ENCODE measurements at regions not wholly inside any gene's neighbourhood (a gene's known extent, or its start where the extent isn't known, plus 50 kb on each side); places are given as distances from the start of the nearest gene placed in this dataset.

DNA sequence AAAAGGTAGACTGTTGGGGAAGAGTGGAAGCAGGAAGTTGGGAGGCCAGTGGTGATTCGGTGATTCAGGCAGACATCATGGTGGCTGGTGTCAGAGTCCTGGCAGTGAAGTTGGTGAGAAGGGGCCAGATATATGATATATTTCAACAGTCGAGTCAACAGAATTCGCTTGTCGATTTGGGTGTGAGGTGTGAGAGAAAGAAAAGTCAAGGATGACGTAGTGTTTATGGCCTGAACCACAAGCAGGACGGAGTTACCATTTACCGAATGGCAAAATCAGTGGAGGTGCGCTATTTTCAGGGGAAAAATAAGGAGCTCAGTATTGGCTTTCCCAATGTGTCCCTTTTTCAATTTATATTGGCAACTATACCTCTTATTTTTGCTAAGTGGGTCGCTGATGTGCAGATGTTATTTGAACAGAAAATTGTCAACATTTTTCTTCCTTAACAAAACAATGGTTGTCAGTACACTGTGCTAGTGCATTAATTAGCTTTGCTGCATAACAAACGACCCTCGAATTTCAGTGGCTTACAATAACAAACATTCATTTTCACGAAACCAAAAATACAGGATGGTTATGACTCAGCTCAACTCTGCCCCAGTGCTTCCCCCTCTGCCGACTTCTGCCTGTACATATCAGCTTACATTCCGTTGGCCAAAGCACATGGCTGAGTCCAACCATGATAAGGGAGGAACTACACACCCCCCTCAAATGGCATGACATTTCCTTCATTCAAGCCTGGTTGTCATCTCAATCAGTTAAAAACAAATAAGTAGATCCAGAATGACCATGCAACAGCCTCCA is 255.0 kb upstream of the ZFP64 start:
- ATAC-seq (replicated peaks) (no peak), DNase-seq (no peak)
- no peaks in the 10 kb centered on the region for H3K4me1 Mint-ChIP-seq
- no peaks in the 10 kb centered on the region for H3K36me3 Mint-ChIP-seq
- no peak overlapping the region for H3K27ac Mint-ChIP-seq
- H3K9me3 Mint-ChIP-seq, result no peaks in the 10 kb centered on the region
- no peaks in the 10 kb centered on the region for H3K27me3 Mint-ChIP-seq
- H3K4me3 Mint-ChIP-seq, result no peak overlapping the region

DNA sequence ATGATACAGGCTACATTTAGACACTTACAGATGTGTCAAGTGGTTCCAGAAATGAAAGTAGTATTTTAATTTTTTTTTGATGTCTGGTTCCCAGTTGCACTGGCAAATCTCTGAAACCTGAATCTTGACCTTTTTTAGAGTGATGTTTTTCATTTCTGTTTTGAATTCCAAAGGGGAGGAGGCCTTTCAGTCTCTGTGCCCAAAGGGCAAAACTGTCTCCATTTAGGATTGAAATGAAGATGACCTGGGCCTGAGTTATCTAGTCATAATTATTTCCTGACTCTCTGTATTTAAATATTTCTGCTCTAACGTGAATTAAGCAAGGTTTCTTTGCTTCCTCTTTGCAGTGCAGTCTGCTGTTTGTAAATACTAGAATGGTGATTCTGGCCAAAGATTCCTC is 252.9 kb upstream of the ZFP64 start:
- no peaks in the 10 kb centered on the region for H3K27me3 Mint-ChIP-seq
- H3K27ac Mint-ChIP-seq, result no peak overlapping the region
- no peaks in the 10 kb centered on the region for H3K36me3 Mint-ChIP-seq
- no peaks in the 10 kb centered on the region for H3K4me1 Mint-ChIP-seq
- H3K9me3 Mint-ChIP-seq, result no peaks in the 10 kb centered on the region
- no peak for ATAC-seq (replicated peaks)
- no peak overlapping the region for H3K4me3 Mint-ChIP-seq
- DNase-seq, result no peak

DNA sequence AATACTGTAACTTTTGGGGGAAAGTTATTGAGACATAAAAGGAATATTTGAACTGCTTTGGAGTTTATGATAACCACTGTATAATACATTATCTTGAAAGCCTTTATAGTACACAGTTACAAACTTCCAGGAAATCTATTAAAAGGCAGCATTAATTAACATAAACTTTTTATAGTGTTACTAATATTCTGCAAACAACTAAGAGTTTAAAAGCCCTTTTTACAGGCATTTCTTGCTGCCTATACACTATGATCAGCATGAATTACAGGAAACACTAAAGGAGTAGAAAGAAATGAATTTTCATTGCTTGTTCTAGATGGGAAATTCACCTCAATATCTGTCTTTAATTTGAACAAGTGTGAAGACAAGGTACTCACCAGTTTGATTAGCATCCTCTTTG is 252.3 kb upstream of the ZFP64 start:
- Mint-ChIP-seq H3K4me3 (no peak overlapping the region), H3K27me3 (no peaks in the 10 kb centered on the region), H3K27ac (no peak overlapping the region), H3K9me3 (no peaks in the 10 kb centered on the region), H3K4me1 (no peaks in the 10 kb centered on the region), H3K36me3 (no peaks in the 10 kb centered on the region)
- DNase-seq, result no peak
- no peak for ATAC-seq (replicated peaks)

DNA sequence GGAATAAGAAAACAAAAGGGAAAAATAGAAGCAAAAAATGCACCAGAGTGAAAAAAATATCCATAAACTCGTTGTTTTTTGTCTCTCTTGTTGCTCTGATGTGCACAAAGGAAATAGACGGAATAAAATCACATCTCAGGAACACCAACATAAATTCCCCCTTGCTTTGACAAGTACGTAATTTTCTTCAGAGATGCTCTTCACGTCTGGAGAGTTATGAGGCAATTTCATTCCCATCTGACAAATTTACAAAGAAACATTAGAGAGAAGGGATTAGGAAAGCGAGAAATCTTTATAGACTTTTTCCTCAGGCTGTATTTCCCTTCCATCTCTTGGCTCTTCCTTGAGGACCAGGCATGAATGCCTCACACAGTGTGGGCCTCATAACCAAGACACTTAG is 250.1 kb upstream of the ZFP64 start:
- no peaks in the 10 kb centered on the region for H3K9me3 Mint-ChIP-seq
- H3K36me3 Mint-ChIP-seq, result no peaks in the 10 kb centered on the region
- no peaks in the 10 kb centered on the region for H3K27me3 Mint-ChIP-seq
- no peak overlapping the region for H3K27ac Mint-ChIP-seq
- no peaks in the 10 kb centered on the region for H3K4me1 Mint-ChIP-seq
- DNase-seq, result no peak
- no peak for ATAC-seq (replicated peaks)
- H3K4me3 Mint-ChIP-seq, result no peak overlapping the region

DNA sequence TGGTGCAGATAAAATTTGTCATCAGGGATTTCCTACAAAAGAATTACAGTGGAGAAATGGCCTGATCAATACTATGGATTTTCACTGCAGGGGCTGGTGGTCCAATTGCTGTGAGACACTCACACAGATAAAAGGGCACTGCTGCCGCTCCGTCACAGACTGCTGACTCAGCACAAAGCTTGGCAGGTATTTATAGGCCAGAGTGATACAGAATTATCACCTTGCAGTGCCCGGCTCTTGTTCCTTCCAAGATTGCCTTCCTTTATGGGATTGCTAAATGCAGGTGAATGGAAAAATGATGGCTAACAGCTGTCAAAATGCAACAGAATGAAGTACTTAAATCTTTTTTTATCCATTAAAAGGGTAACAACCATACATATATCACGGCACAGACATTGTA is 247.8 kb upstream of the ZFP64 start:
- DNase-seq (no peak), ATAC-seq (replicated peaks) (no peak)
- no peaks in the 10 kb centered on the region for H3K4me1 Mint-ChIP-seq
- no peak overlapping the region for H3K4me3 Mint-ChIP-seq
- no peaks in the 10 kb centered on the region for H3K36me3 Mint-ChIP-seq
- no peaks in the 10 kb centered on the region for H3K9me3 Mint-ChIP-seq
- H3K27ac Mint-ChIP-seq, result no peak overlapping the region
- no peaks in the 10 kb centered on the region for H3K27me3 Mint-ChIP-seq

DNA sequence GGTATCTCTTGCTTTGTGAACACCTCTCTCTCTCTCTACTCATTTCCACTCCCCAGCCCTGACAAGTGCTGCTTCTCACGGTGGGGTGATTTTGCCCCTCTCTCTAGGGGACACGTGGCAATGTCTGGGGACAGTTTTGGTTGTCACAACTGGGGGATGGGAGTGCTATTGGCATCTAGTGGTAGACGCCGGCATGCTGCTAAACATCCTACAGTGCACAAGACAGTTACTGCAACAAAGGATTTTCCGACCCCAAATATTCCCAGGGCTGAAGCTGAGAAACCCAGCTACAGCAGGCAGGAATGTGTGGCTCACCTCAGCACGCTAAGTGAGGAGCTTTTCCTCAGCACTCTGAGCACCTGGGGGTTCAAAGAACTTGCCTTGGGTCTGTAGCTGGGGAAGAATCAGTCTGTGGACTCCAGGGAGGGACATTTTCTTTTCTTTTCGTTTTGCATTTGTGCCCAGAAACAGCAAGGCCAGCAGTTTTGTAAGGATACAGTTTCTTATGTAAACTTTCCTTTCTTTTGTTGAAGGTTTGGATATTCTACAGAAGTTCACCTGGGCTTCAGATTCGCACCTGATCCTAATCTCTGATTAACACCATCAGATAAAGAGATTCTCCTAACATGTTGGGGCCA is 246.9 kb upstream of the ZFP64 start:
- DNase-seq, result no peak
- Mint-ChIP-seq H3K36me3 (no peaks in the 10 kb centered on the region), H3K27me3 (no peaks in the 10 kb centered on the region), H3K4me3 (no peak overlapping the region), H3K27ac (no peak overlapping the region), H3K9me3 (peaks cover 0 to 1% of the 10 kb centered on the region in 2 donors), H3K4me1 (no peaks in the 10 kb centered on the region)
- ATAC-seq (replicated peaks), result no peak

DNA sequence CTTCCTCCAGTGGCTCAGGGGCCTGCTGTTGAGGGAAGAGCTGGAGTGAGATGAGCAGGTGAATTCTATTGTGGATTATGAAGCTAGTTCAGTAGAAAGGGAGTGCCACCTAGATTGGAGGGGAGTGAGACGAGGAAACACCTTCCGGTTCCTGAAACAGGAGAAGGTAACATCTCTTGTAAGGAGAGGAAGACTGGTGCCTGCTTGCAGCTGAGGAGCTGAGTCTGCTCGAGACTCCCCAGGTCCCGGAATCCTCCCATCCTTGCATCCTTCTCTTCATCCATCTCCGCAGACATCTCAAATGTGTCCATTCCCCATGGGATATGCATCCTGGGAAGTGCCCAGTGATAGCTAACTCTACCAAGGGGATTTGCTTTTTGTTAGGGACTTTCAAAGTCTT is 242.9 kb upstream of the ZFP64 start:
- no peak for DNase-seq
- no peaks in the 10 kb centered on the region for H3K27me3 Mint-ChIP-seq
- no peaks in the 10 kb centered on the region for H3K36me3 Mint-ChIP-seq
- H3K4me1 Mint-ChIP-seq, result no peaks in the 10 kb centered on the region
- no peak overlapping the region for H3K27ac Mint-ChIP-seq
- ATAC-seq (replicated peaks), result no peak
- H3K9me3 Mint-ChIP-seq, result peaks cover under 1 to 8% of the 10 kb centered on the region in 2 donors
- H3K4me3 Mint-ChIP-seq, result no peak overlapping the region

DNA sequence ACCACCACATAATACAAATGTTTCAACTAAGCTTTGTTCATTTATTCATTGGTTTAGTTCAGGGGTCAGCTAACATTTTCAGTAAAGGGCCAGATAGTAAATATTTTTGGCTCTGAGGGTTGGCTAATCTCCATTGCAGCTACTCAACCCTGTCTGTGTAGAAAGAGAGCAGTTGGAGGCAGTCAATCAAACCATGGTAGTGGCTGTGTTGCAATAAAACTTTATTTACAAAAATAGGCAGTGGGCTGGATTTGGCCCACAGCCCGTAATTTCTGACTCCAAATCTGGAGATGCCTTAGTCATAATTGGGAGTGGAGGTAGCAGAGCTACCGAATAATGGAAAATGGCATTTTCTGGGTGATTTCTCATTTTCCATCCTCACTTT is 242.5 kb upstream of the ZFP64 start:
- H3K4me1 Mint-ChIP-seq, result no peaks in the 10 kb centered on the region
- no peaks in the 10 kb centered on the region for H3K27me3 Mint-ChIP-seq
- ATAC-seq (replicated peaks) (no peak), DNase-seq (no peak)
- no peaks in the 10 kb centered on the region for H3K36me3 Mint-ChIP-seq
- H3K9me3 Mint-ChIP-seq, result peaks cover 4 to 8% of the 10 kb centered on the region in 2 donors
- no peak overlapping the region for H3K27ac Mint-ChIP-seq
- H3K4me3 Mint-ChIP-seq, result no peak overlapping the region

DNA sequence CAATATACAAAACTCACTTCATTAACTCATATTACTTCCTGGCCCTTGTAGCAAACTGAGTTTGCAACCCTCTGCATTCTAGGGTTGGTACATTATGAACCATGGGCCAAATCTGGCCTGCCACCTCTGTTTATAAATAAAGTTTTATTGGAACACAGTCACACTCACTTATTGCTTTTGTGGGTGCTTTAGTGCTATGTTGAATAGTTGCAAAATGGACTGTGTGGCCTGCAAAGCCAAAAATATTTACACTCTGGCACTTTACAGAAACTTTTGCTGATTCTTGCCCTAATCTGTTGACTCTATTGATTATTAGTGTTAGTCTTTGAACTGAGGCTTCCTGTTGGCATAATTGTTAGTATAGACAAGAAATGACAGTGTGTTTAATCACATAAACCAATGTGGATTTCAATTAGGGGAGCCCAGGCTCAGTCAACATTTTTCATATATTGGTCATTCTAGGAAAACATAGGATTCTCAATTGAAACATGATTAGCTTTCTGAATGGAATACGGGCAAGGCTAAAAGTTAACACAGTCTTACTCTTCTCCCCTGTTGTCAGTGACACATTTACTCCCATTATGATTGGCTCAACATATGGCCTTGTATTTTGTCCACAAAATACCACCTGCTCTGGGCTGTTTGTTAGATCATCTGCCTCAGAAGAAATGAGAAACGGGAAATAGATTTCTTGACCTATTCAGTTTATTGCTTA is 241.9 kb upstream of the ZFP64 start:
- Mint-ChIP-seq H3K4me1 (no peaks in the 10 kb centered on the region), H3K27ac (no peak overlapping the region), H3K9me3 (peaks cover 4 to 8% of the 10 kb centered on the region in 2 donors), H3K36me3 (no peaks in the 10 kb centered on the region), H3K27me3 (no peaks in the 10 kb centered on the region), H3K4me3 (no peak overlapping the region)
- no peak for ATAC-seq (replicated peaks)
- DNase-seq, result no peak

DNA sequence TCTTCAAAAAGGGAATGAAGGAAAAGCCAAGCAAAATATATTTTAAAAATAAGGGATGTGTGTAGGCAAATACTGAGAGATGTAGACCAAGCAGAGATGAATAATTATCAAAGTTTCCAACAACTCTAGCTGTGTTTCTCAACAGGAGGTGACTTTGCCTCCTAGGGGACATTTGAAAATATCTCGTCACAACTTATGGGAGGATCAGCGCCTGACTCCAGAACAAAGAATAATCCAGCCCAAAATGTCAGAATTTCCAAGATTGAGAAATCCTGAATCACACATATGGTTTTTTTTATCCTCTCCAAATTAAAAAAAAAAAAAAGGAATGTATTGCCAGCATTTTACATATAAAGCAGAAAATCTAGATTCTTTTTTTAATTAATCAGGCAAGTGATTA is 241.2 kb upstream of the ZFP64 start:
- Mint-ChIP-seq H3K9me3 (peaks cover 4 to 8% of the 10 kb centered on the region in 2 donors), H3K4me1 (no peaks in the 10 kb centered on the region), H3K4me3 (no peak overlapping the region), H3K27ac (no peak overlapping the region), H3K27me3 (no peaks in the 10 kb centered on the region), H3K36me3 (no peaks in the 10 kb centered on the region)
- DNase-seq (no peak), ATAC-seq (replicated peaks) (no peak)

DNA sequence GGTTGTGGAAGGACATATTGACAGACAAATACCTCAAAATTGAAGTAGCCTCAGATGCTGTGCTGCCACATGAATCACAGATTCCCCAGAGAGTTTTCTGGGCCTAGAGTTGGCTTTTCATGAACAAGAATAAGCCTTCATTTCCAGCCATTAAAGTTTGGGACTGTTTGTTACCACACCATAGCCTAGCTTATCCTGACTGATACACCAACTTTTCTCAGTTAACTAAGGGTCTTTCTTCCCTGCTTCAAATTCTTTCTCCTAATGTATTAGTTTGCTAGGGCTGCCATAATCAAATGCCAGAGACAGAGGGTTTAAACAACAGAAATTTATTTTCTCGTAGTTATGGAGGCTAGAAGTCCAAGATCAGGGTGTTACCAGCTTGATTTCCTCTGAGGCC is 237.4 kb upstream of the ZFP64 start:
- ATAC-seq (replicated peaks), result no peak
- Mint-ChIP-seq H3K9me3 (peaks cover 11% of the 10 kb centered on the region in 2 donors), H3K36me3 (peaks cover 0 to 3% of the 10 kb centered on the region in 2 donors), H3K27ac (no peak overlapping the region), H3K4me3 (no peak overlapping the region), H3K4me1 (peaks cover 0 to 1% of the 10 kb centered on the region in 2 donors), H3K27me3 (no peaks in the 10 kb centered on the region)
- DNase-seq, result no peak

DNA sequence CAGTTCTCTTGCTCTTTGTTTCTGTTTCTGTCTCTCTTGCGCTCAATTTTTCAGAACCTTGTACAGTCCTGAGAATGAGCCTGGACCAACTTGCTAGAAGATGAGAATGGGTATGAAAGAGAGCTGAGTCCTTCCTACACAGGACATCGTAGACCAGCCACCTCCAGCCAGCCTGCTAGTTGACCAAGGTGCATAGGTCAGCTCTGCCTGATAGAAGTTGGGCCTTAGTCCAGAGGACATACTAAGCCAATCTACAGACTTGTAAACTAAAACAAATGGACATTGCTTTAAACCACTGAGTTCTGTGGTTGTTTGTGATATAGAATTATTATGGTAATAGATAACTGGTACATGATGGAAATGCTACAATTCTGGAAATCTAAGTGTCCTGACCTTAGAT is 236.4 kb upstream of the ZFP64 start:
- H3K27me3 Mint-ChIP-seq, result no peaks in the 10 kb centered on the region
- no peak overlapping the region for H3K27ac Mint-ChIP-seq
- no peak overlapping the region for H3K4me3 Mint-ChIP-seq
- DNase-seq (no peak), ATAC-seq (replicated peaks) (no peak)
- peaks cover 0 to 3% of the 10 kb centered on the region in 2 donors for H3K36me3 Mint-ChIP-seq
- peaks cover 18% of the 10 kb centered on the region in 2 donors for H3K9me3 Mint-ChIP-seq
- peaks cover 0 to 1% of the 10 kb centered on the region in 2 donors for H3K4me1 Mint-ChIP-seq

DNA sequence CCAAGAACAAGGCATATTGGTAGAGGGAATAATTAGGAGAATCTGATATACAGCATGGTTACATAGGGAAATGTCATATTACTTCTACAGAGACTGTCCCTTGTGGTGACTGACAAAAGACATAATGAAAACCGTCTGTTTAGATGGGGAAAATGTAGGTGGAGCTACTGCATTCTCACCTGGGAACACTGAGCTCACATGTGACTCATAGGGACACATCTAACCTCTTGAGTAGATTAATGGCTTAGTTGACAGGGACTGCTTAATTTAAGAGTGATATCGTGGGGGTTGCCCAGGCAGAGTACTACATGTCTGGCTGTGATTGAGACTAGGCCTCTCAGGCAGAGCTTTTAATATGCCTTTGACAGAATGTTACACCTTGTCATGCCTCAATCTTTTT is 235.3 kb upstream of the ZFP64 start:
- Mint-ChIP-seq H3K27ac (no peak overlapping the region), H3K4me3 (no peak overlapping the region), H3K9me3 (peaks cover 18% of the 10 kb centered on the region in 2 donors), H3K27me3 (no peaks in the 10 kb centered on the region), H3K36me3 (peaks cover 0 to 3% of the 10 kb centered on the region in 2 donors), H3K4me1 (peaks cover 0 to 1% of the 10 kb centered on the region in 2 donors)
- DNase-seq (no peak), ATAC-seq (replicated peaks) (no peak)

DNA sequence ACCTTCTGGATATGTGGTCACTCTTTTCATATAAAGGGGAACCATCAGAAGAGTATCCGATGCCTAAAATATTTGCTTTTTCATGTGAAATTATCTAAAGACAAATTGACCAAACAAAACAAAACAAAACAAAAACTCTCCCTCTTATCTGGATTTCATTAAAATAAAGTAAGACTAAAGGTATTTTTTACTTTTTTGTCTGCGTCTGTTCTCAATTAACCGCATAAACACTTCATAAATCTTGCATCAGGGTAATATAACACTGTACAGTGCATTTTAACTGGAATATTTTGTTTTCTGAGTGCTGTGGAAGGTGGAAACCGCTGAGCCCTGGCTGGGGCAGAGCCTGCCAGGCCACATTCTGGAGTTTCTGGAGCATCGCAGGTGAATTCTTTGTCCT is 234.1 kb upstream of the ZFP64 start:
- H3K9me3 Mint-ChIP-seq, result peaks cover 13 to 18% of the 10 kb centered on the region in 2 donors
- no peak overlapping the region for H3K4me3 Mint-ChIP-seq
- peaks cover 0 to 1% of the 10 kb centered on the region in 2 donors for H3K4me1 Mint-ChIP-seq
- no peak for DNase-seq
- H3K27ac Mint-ChIP-seq, result no peak overlapping the region
- ATAC-seq (replicated peaks), result no peak
- no peaks in the 10 kb centered on the region for H3K27me3 Mint-ChIP-seq
- H3K36me3 Mint-ChIP-seq, result peaks cover 0 to 3% of the 10 kb centered on the region in 2 donors

DNA sequence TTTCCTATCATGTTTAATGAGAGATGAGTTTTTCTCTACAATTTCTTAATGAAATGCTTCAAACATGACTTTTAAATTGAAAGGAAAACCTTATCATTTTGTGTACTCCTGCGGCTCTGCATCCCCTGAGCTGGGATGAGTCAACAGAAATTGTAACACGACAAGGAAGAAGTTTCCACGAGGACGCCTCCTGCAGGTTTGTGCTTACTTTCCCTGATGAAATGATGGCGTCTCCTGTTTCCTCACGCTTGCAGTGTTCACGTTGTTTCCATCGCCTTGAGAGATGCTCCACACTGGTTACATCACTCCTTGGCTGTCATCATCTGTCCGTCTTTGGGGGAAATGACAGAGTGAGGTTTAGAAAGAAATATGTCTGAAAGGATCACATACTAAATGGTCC is 233.7 kb upstream of the ZFP64 start:
- peaks cover 0 to 3% of the 10 kb centered on the region in 2 donors for H3K36me3 Mint-ChIP-seq
- no peak for DNase-seq
- H3K27ac Mint-ChIP-seq, result no peak overlapping the region
- no peak overlapping the region for H3K4me3 Mint-ChIP-seq
- peaks cover 14 to 18% of the 10 kb centered on the region in 2 donors for H3K9me3 Mint-ChIP-seq
- no peaks in the 10 kb centered on the region for H3K27me3 Mint-ChIP-seq
- H3K4me1 Mint-ChIP-seq, result peaks cover 0 to 1% of the 10 kb centered on the region in 2 donors
- ATAC-seq (replicated peaks), result no peak
